Amygdala (tissue), 56 donors: ENCODE measurements at regions not wholly inside any gene's neighbourhood (a gene's known extent, or its start where the extent isn't known, plus 50 kb on each side); places are given as distances from the start of the nearest gene placed in this dataset.
"Not testable (repeated sequence)": the region's sequence is repeated elsewhere in the genome, so short reads cannot be mapped to it uniquely, and the experiment has no call there.

Source experiments
- DNase-seq, 56 donors: peaks; one replicate each; lab custom pipeline; 2025; lab: John Stamatoyannopoulos, UW

- no peak for DNase-seq
Observed at GRCh38 chr10:114729103-114729659, 71.1 kb upstream of the ABLIM1 start.

- DNase-seq: no peak
Observed at GRCh38 chr10:114730291-114730690, 72.2 kb upstream of the ABLIM1 start.

- no peak for DNase-seq
Observed at GRCh38 chr10:114732931-114733330, 74.9 kb upstream of the ABLIM1 start.

- DNase-seq: no peak
Observed at GRCh38 chr10:114735946-114736345, 77.9 kb upstream of the ABLIM1 start.

DNA sequence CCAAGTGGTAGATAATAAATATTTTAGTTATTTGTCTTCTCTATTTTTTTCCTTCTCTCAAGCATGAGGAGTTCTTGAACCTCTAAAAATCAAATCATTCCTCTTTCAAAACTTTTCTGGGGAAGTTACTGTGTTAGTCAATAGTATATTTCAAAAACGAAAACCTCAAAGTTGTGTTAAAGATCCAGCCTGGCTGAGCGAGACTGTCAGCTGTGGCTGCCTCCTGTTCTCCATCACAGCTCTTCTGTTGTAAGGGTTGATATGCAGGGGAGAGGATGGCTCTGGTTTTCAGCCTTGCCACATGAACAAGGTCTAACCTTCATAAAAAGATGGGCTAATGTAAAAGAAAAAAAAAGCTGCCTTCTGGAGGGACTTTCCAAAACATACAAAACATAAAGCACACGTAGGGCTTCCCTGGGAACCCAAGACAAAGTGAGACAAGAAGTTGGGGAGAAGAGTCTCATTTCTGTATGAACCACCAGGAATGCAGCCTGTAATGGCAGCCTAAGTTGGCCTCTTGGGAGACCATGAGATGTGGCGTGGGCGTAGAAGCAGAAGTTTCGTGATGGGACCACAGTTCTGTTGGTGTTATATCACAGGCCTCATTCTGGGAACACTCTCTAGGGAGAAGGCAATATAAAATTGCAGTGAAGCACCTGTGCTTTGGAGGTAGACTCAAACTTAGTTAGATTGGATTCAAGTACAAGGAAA is 77.9 kb upstream of the FHIP2A start:
- no peak for DNase-seq

DNA sequence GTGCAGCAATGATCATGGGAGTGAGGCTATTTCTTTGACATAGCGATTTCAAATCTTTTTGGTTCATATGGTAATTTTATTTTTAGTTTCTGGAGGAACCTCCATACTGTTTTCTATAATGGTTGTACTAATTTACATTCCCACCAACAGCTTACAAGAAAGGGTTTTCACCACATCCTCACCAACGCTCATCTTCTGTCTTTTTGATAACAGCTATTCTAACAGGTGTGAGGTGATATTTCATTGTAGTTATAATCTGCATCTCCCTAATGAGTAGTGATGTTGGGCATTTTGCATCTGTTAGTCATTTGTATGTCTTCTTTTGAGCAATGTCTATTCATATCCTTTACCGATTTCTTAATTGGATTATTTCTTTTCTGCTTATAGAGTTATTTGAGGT is 75.0 kb upstream of the FHIP2A start:
- no peak for DNase-seq

- no peak for DNase-seq
Observed at GRCh38 chr10:114748241-114748640, 73.3 kb upstream of the FHIP2A start.

DNA sequence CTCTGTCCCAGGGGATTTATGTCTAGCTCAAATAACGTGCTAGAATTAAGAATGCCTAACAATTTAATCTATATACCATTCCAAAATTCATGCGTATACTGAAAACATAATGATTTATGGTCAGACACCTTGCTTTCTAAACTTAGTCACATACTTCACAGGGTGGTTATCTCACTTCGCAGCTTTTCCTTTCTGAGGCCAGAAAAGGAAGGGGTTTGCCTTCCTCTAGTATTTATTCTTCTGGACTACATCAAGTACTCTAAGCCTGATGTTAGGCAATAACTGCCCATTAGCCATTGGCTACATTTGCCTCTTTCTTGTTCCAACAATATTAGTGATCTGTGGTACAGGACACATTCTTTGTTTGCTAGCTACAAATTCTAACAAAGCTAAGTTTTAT is 72.6 kb upstream of the FHIP2A start:
- DNase-seq: no peak

DNA sequence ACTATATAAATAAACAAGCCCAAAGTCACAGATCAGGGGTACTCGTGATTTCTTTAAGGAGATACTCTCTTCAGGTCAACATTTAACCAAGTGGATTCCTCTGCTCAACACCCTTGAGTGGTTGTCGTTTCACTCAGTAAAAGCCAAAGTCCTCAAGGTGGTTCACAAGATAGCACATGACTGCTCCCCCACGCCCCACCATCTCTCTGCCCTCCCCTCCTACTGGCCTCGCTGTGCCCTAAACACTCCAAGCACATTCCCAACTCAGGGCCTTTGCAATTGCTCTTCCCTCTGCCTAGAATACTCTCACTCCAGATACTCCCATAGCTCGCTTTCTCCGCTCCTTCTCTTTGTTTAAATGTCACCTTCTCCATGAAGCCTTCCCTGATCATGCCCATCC is 72.1 kb upstream of the FHIP2A start:
- DNase-seq: no peak

- no peak for DNase-seq
Observed at GRCh38 chr10:114751856-114752255, 69.7 kb upstream of the FHIP2A start.

DNA sequence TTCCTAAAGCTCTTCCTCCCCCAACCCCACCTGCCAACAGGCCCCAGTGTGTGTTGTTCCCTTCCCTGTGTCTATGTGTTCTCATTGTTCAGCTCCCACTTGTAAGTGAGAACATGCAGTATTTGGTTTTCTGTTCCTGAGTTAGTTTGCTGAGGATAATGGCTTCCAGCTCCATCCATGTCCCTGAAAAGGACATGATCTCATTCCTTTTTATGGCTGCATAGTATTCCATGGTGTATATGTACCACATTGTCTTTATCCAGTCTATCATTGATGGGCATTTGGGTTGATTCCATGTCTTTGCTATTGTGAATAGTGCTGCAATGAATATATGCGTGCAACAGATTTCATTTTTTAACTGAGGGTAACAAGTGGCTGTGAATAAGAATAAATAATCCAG is 69.0 kb upstream of the FHIP2A start:
- not testable (repeated sequence) for DNase-seq

DNA sequence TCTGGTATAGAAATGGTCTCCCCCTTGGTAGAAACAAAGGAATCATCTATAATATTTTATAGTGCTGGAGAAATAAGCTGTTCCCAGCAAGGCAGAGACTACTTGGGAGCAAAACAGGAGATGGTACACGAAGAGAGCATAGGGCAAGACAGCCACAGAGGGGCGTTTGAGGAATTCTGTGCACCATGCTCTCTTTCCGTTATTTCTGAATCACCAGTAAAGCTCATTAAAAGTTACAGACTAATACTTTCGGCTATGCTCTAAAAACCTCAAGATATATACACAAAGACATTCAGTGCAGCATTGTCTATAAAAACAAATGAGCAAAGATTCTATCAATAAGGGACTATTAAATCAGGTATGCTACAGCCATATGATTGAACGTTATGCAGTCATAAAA is 68.5 kb upstream of the FHIP2A start:
- DNase-seq: no peak

DNA sequence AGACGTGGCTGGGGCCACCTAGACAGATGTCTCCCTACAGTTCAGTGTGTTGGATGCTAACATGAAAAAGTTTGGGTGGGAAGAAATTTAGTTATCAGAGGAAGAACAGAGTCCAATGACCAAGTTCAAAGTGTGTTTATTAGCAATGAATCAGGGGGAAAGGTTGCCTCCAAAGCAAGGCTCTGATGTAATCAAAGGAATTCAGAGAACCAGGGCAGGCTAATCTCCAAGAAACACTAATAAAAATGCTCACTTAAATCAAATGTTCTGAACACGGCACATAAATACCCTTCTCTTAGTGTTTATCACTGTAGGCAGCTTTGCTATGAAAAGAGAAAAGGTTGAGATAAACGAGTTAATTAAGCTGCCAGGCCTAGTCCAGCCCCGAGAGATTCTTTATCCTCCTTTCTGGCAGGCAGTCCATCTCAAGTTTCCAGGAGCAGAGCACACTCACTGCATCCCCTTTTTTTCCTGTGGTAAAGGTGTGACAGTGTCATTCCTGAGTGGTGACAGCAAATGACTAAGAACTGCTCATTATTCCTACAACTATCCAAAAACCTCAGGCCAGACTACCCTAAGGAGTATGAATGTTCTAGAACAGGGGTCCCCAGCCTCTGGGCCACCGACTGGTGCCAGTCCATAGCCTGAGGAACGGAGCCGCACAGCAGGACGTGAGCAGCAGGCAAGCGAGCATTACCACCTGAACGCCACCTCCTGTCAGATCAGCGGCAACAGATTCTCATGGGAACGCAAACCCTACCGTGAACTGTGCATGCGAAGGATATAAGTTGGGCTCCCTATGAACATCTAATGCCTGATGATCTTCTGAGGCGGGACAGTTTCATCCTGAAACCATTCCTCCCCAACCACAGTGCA is 66.9 kb upstream of the FHIP2A start:
- no peak for DNase-seq

GRCh38 chr10:114755537-114755936 is 66.0 kb upstream of the FHIP2A start:
- DNase-seq: no peak

GRCh38 chr10:114758331-114758730 is 63.2 kb upstream of the FHIP2A start:
- no peak for DNase-seq

DNA sequence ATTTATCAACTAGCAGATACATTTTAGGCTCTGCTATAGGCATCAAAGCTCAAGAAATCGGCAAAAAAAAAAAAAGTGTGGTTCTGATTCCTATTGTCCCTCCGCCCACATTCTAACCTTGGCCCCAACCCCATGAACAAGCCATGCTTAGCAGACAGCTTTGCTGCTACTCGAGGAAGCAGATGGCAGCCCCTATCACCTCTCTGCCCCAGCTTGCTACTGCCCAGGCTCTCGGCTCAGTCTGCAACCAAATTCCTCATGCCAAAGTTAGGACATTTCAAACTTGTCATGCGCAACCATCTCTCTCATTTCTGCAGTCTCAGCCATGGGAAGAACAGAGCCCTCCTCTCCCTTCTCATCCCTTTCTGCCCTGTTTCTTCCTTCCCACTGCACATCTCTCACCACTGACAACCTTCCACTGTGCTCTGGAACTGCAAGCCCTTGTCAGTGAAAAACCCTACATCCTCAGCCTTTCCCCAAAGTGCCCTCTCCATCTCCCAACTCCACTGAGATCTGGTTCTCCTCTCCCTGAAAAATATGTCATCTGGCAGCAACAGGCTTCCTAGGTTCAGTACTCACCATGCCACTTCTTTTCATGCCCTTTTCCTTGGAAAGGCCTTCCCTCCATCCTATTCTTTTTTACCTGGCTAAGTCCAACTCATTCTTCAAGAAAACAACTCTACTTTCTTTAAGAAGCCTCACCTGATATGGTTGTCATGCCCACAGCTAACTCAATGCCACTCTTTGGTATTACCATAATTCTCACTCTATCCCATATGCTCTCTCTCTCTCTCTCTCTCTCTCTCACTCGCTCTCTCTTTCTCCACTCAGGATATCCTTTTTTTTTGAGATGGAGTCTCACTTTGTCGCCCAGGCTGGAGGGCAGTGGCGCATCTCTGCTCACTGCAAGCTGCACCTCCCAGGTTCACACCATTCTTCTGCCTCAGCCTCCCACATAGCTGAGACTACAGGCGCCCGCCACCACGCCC is 60.1 kb upstream of the FHIP2A start:
- no peak for DNase-seq

DNA sequence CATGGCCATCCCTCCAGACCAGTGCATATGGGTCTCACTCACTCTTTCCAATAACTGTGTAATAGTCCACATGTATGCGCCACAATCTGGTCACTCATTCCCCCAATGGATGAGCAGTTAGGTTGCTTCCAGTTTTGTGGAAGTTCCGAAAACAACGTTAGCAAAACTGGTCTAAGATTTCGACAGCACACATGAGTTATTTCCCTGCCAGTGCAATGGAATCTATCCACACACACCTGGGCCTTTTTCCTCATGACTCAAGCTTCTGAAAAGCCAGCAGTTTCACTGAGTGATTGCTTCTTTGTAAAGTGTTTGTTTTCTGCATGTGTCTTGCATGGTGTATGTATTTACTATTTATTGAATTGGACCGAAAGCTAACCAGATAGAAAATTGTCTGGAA is 58.8 kb upstream of the FHIP2A start:
- no peak for DNase-seq

- peak in 20 of 56 donors; percentile 7 to 52 (median 28) for DNase-seq
Observed at GRCh38 chr10:114764656-114765055, 56.9 kb upstream of the FHIP2A start.

DNA sequence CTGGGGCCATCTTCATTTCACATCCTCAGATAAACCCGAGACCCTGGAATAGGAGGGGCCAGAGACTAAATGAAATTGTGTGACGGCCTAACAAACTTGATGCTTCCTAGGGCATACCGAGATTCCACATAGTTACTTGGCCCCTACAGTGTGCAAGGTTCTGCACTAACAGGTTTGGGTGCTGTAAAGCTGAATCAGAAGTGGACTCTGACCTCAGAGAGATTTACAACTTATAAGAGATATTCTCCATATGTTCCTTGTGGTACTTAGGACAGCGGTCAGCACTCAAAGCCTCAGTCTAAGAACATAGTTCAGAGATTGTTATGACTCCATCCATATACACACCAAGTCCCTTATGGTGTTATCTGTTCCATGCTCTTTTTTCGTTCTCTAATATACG is 55.1 kb upstream of the FHIP2A start:
- no peak for DNase-seq
